HEK293T (cell line): ENCODE measurements at regions not wholly inside any gene's neighbourhood (a gene's known extent, or its start where the extent isn't known, plus 50 kb on each side); places are given as distances from the start of the nearest gene placed in this dataset.

Source experiments
- CTCF ChIA-PET: fragments of 350-600 bp; formaldehyde crosslinking; extraction: SDS; loops from one replicate; lab custom pipeline; 2021; ENCODE audit warnings: antibody characterized with exemption, inconsistent platforms; lab: Yijun Ruan, JAX
- POLR2A ChIA-PET: fragments of 350-600 bp; formaldehyde crosslinking; extraction: SDS; loops from one replicate; lab custom pipeline; 2020; ENCODE audit warnings: antibody characterized with exemption, inconsistent platforms; lab: Yijun Ruan, JAX
- DNase-seq: peaks from one replicate; pipeline ENCODE4 v3.0.0; 2012; ENCODE audit warnings: mixed read lengths; ENCODE audit errors: extremely low spot score
- ARNT ChIP-seq: fragments of 450-650 bp; IDR thresholded peaks from 2 replicates; pipeline ENCODE4 v1.6.1; 2017; ENCODE audit warnings: mild to moderate bottlenecking
- BHLHE40 ChIP-seq: fragments of 450-650 bp; IDR thresholded peaks from 2 replicates; pipeline ENCODE4 v1.6.1; 2016; ENCODE audit warnings: mild to moderate bottlenecking, moderate library complexity, borderline replicate concordance
- CTBP1 ChIP-seq: fragments of 450-650 bp; IDR thresholded peaks from 2 replicates; pipeline ENCODE4 v1.6.1; 2016; ENCODE audit warnings: borderline replicate concordance
- ELF4 ChIP-seq: fragments of 450-650 bp; IDR thresholded peaks from 2 replicates; pipeline ENCODE4 v1.6.1; 2017; ENCODE audit warnings: antibody characterized with exemption
- FOXA1 ChIP-seq: fragments of 450-650 bp; IDR thresholded peaks from 2 replicates; pipeline ENCODE4 v1.6.1; 2016; ENCODE audit warnings: mild to moderate bottlenecking
- FOXK2 ChIP-seq: fragments of 450-650 bp; IDR thresholded peaks from 2 replicates; pipeline ENCODE4 v1.6.1; 2016; ENCODE audit warnings: mild to moderate bottlenecking
- FOXM1 ChIP-seq: fragments of 450-650 bp; IDR thresholded peaks from 2 replicates; pipeline ENCODE4 v1.6.1; 2017; ENCODE audit warnings: mild to moderate bottlenecking, borderline replicate concordance
- HDGF ChIP-seq: fragments of 450-650 bp; IDR thresholded peaks from 2 replicates; pipeline ENCODE4 v1.6.1; 2017; ENCODE audit warnings: antibody characterized with exemption, borderline replicate concordance
- L3MBTL2 ChIP-seq: fragments of 450-650 bp; conservative IDR thresholded peaks from 2 replicates; pipeline ENCODE4 v1.6.1; 2016; ENCODE audit warnings: mild to moderate bottlenecking
- LEF1 ChIP-seq: fragments of 450-650 bp; IDR thresholded peaks from 2 replicates; pipeline ENCODE4 v1.6.1; 2017; ENCODE audit warnings: mild to moderate bottlenecking, borderline replicate concordance
- NFRKB ChIP-seq: fragments of 450-650 bp; IDR thresholded peaks from 2 replicates; pipeline ENCODE4 v1.6.1; 2016; ENCODE audit warnings: mild to moderate bottlenecking, moderate library complexity
- SP1 ChIP-seq: fragments of 450-650 bp; IDR thresholded peaks from 2 replicates; pipeline ENCODE4 v1.6.1; 2017
- SUZ12 ChIP-seq: fragments of 450-650 bp; IDR thresholded peaks from 2 replicates; pipeline ENCODE4 v1.6.1; 2016; ENCODE audit warnings: mild to moderate bottlenecking
- TARDBP ChIP-seq: fragments of 450-650 bp; IDR thresholded peaks from 2 replicates; pipeline ENCODE4 v1.6.1; 2016
- ZNF384 ChIP-seq: fragments of 450-650 bp; IDR thresholded peaks from 2 replicates; pipeline ENCODE4 v1.6.1; 2016
- TF ChIP-seq, protein P1 (sequence below): fragments of 450-650 bp; IDR thresholded peaks from 2 replicates; pipeline ENCODE4 v1.6.1; 2016

DNA sequence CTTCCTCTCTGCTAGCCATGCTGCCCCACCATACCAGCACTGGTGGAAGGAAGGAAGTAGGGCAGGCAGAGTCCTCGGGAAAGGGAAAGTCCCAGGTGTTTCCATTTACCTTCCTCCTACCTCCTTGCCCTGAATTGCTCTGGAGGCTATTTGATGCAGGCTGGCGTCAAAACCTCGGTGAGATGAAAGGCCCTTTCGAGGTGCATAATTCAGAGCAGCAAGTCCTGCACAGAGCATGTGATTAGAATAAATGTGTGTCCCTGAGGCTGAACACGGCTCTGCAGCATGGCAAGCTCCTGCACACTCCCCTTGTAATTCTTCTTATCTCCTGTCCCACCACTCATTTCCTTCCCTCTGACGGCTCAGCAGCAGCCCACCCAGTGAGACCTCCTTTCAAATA is 98.7 kb upstream of the LRFN2 start:
- POLR2A ChIA-PET = no interaction called here
- CTCF ChIA-PET = interaction anchor here (0.7 kb wide), 1 partner anchor 321 kb away, joined by 3 read pairs; no protein-coding TSS in a partner anchor
- DNase-seq = no peak
- TF ChIP-seq L3MBTL2 (no peak), ZNF384 (no peak), ARNT (no peak), BHLHE40 (no peak), HDGF (no peak), ELF4 (no peak), LEF1 (no peak)
- TF ChIP-seq, protein P1, sequence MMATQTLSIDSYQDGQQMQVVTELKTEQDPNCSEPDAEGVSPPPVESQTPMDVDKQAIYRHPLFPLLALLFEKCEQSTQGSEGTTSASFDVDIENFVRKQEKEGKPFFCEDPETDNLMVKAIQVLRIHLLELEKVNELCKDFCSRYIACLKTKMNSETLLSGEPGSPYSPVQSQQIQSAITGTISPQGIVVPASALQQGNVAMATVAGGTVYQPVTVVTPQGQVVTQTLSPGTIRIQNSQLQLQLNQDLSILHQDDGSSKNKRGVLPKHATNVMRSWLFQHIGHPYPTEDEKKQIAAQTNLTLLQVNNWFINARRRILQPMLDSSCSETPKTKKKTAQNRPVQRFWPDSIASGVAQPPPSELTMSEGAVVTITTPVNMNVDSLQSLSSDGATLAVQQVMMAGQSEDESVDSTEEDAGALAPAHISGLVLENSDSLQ = no peak

DNA sequence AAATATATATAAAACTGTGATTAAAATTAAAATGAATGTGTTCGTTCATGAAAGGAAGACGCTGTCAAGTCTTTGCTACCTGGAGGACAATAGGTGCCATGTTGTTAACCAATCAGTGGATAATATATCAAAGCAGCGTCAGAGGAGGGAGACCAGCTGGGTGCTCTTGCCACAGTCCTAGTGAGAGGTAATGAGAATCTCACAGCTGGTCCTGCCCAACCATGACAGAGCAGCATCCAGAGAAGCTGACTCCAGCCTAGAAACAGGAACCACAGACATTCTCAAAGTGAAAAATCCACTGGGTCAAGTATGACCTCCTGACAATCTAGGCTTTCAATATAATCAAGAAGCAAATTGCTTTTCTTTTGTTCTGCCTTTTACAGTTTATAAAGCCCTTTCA is 94.5 kb upstream of the LRFN2 start:
- ChIA-PET POLR2A (no interaction called here), CTCF (no interaction called here)
- TF ChIP-seq FOXM1 (no peak), HDGF (no peak), SP1 (no peak), CTBP1 (no peak), BHLHE40 (no peak), ZNF384 (no peak), FOXA1 (no peak), NFRKB (no peak), SUZ12 (no peak), FOXK2 (no peak), TARDBP (no peak), L3MBTL2 (no peak), LEF1 (no peak), ARNT (no peak), ELF4 (no peak)
- TF ChIP-seq, protein P1 = no peak
- DNase-seq = no peak

DNA sequence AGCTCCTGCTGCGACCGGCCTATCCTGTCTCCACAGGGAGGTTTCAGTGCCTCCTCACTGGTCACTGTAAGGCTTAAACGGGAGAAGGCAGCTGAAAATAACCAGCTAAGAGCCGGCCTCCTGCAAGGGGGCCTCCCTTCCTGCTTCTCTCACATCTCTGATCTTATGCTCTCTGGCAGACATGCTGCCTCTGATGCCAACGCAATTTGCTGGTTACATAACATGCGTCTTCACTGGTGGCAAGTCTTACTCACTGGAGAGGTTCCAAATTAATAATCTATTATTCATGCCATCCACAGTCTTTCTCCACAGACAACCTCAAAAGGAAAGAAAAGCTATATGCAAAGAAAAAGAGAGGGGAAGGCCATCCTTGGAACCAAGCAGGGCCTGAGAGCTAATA is 91.8 kb upstream of the LRFN2 start:
- CTCF ChIA-PET = interaction anchor here (0.6 kb wide), 1 partner anchor 40 kb away, joined by 3 read pairs; no protein-coding TSS in a partner anchor
- no peak for DNase-seq
- POLR2A ChIA-PET = no interaction called here
- TF ChIP-seq SUZ12 = no peak
- TF ChIP-seq L3MBTL2 = no peak
- no peak for TF ChIP-seq FOXA1
- no peak for TF ChIP-seq ELF4
- no peak for TF ChIP-seq FOXM1
- TF ChIP-seq FOXK2 = no peak
- no peak for TF ChIP-seq ZNF384
- TF ChIP-seq, protein P1 = no peak
- no peak for TF ChIP-seq CTBP1
- TF ChIP-seq ARNT = no peak
- TF ChIP-seq HDGF = no peak
- no peak for TF ChIP-seq BHLHE40
- no peak for TF ChIP-seq SP1
- TF ChIP-seq TARDBP = no peak
- TF ChIP-seq LEF1 = no peak
- TF ChIP-seq NFRKB = no peak

DNA sequence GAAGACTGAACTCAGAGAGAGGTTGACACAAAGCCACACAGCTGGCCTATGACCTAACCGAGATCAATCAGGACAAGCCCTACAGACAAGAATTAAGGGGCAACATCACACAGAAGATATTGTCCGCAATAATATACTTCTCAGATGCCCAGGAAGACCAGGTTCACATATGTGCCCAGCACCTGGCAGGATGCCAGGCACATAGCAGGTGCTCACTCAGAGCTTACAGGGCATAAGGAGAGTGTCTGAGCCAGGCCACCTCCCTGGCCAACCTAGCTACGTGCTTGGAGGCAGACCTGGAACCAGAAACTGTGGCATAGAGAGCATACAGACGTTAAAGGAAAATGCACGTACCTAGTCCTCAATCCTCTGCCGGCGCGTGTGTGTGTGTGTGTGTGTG is 87.0 kb upstream of the LRFN2 start:
- ChIA-PET CTCF (no interaction called here), POLR2A (no interaction called here)
- TF ChIP-seq L3MBTL2 (no peak), SUZ12 (no peak), ARNT (no peak), TARDBP (no peak), FOXA1 (no peak), ELF4 (no peak), SP1 (no peak), ZNF384 (no peak), FOXM1 (no peak)
- TF ChIP-seq, protein P1 = no peak
- no peak for DNase-seq

DNA sequence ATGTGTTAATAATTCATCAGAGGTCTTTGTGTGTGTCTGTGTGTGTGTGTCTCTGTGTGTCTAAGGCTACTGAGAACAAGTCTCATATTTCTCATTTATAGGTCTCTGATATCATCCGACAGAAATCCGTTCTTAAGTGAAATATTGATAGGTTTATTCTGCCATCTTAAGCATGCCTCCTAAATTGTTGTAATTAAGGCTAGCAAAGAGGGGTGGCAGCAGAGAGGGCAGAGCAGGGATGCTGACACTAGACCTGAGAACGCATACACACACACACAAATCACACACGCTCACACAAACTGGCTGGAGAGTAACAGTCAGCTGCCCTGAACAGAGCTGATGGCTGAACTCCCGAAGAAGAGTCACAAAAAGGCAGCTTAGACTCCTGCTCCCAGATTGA is 84.9 kb upstream of the LRFN2 start:
- TF ChIP-seq LEF1 (no peak), TARDBP (no peak), ELF4 (no peak), HDGF (no peak), ARNT (no peak), FOXA1 (no peak), ZNF384 (no peak), FOXK2 (no peak), CTBP1 (no peak), NFRKB (no peak)
- TF ChIP-seq, protein P1 = no peak
- ChIA-PET POLR2A (no interaction called here), CTCF (no interaction called here)
- DNase-seq = no peak
